ENCODE measurements at regions not wholly inside any gene's neighbourhood (a gene's known extent, or its start where the extent isn't known, plus 50 kb on each side); places are given as distances from the start of the nearest gene placed in this dataset.

GRCh38 chr7:3243680-3244079 lies 57.4 kb upstream of the SDK1 start:
- CTCF ChIA-PET, result interaction anchor here (0.6 to 2.4 kb wide), 2 partner anchors 58 to 347 kb away, joined by 3 to 12 read pairs; partner anchors contain the start of gene SDK1
- Histone ChIP-seq H3K27me3 (ENCODE audit: insufficient read depth) (no peaks in the 10 kb centered on the region), H3K9me2 (no peaks in the 10 kb centered on the region), H3F3A (replicated peaks; ENCODE audit: insufficient read depth) (no peaks in the 10 kb centered on the region), H3K4me1 (ENCODE audit: control insufficient read depth in 1 of 2, insufficient read depth in 2 of 2, low read depth in 1 of 2, low read length in 1 of 2) (peaks cover 0 to 37% of the 10 kb centered on the region in 2 experiments; a peak in 2 of 4 replicates), H3K9ac (no peak overlapping the region), H4K20me1 (ENCODE audit: insufficient read depth) (no peaks in the 10 kb centered on the region), H3K27ac (ENCODE audit: low read depth in 2 of 2, low read length in 1 of 2) (peak overlapping the region in 1 of 2 experiments; percentile 92; a peak in 2 of 4 replicates), H2AFZ (ENCODE audit: low read depth) (no peak overlapping the region), H3K79me2 (ENCODE audit: insufficient read depth) (no peaks in the 10 kb centered on the region), H3K4me3 (ENCODE audit: low read depth in 2 of 2, low read length in 1 of 2) (no peak overlapping the region), H3K4me2 (no peak overlapping the region), H3K9me3 (peaks cover 7% of the 10 kb centered on the region; the same call in 1 of the 2 replicates), H3K36me3 (replicated peaks in 1 of 2; ENCODE audit: control insufficient read depth in 1 of 2, insufficient read depth in 2 of 2, low read length in 1 of 2) (no peaks in the 10 kb centered on the region)
- TF ChIP-seq RXRA (IDR thresholded peaks at IDR 0.05; ENCODE audit: borderline replicate concordance, low read depth), result no peak
- TF ChIP-seq TAF1 (IDR thresholded peaks at IDR 0.05; ENCODE audit: borderline replicate concordance, low read depth, low read length), result no peak
- no peak for TF ChIP-seq MXI1 (IDR thresholded peaks at IDR 0.05; ENCODE audit: low read depth, low read length)
- no peak for TF ChIP-seq SIN3A (IDR thresholded peaks at IDR 0.05; ENCODE audit: borderline replicate concordance, low read depth, low read length)
- no peak for TF ChIP-seq TCF12 (IDR thresholded peaks at IDR 0.05)
- TF ChIP-seq REST (IDR thresholded peaks at IDR 0.05; ENCODE audit: low read depth, low read length), result no peak
- no peak for TF ChIP-seq USF1 (IDR thresholded peaks at IDR 0.05; ENCODE audit: borderline replicate concordance, low read depth)
- no peak for TF ChIP-seq FOXJ3 (CRISPR knock-in tag; IDR thresholded peaks at IDR 0.05)
- TF ChIP-seq YY1 (IDR thresholded peaks at IDR 0.05; ENCODE audit: low read depth), result no peak
- 70% methylated on average over 15 of the region's 15 CpGs for WGBS (ENCODE audit: low lambda C conversion rate)
- POLR2A ChIA-PET, result interaction anchor here (0.5 to 1.6 kb wide), 3 partner anchors 57 to 173 kb away, joined by 3 read pairs; partner anchors contain the start of gene SDK1
- DNase-seq, result no peak

GRCh38 chr7:3244241-3244814 lies 56.7 kb upstream of the SDK1 start:
- 10% methylated on average over 7 of the region's 7 CpGs for WGBS (ENCODE audit: low lambda C conversion rate)
- peaks cover 0 to 35% of the 10 kb centered on the region in 2 experiments; a peak in 2 of 4 replicates for H3K4me1 ChIP-seq (ENCODE audit: control insufficient read depth in 1 of 2, insufficient read depth in 2 of 2, low read depth in 1 of 2, low read length in 1 of 2)
- H3K9me2 ChIP-seq, result no peaks in the 10 kb centered on the region
- peaks cover 7% of the 10 kb centered on the region; the same call in 1 of the 2 replicates for H3K9me3 ChIP-seq
- H3K4me3 ChIP-seq (ENCODE audit: low read depth in 2 of 2, low read length in 1 of 2), result no peak overlapping the region
- peak; percentile 60; the same call in 1 of the 2 replicates for TF ChIP-seq MXI1 (IDR thresholded peaks at IDR 0.05; ENCODE audit: low read depth, low read length)
- TF ChIP-seq GATA2 (CRISPR knock-in tag; IDR thresholded peaks at IDR 0.05), result peak; percentile 99
- peak; percentile 98 for TF ChIP-seq RCOR1 (IDR thresholded peaks at IDR 0.05; ENCODE audit: low read length)
- peak; percentile 95 for TF ChIP-seq CHD2 (IDR thresholded peaks at IDR 0.05; ENCODE audit: low read length, partially characterized antibody)
- TF ChIP-seq MAX (IDR thresholded peaks at IDR 0.05; ENCODE audit: low read depth), result no peak
- peak; percentile 86 for TF ChIP-seq FOXJ3 (CRISPR knock-in tag; IDR thresholded peaks at IDR 0.05)
- no peak for TF ChIP-seq PBX3 (IDR thresholded peaks at IDR 0.05)
- no peak for TF ChIP-seq FOSL2 (IDR thresholded peaks at IDR 0.05; ENCODE audit: borderline replicate concordance, low read depth)
- no peak for TF ChIP-seq IRF3 (IDR thresholded peaks at IDR 0.05; ENCODE audit: low read depth, low read length)
- TF ChIP-seq EP300 (IDR thresholded peaks at IDR 0.05; ENCODE audit: borderline replicate concordance in 1 of 2, low read depth in 1 of 2, low read length in 1 of 2), result peak in 1 of 2 experiments; percentile 94; a peak in 2 of 4 replicates
- TF ChIP-seq FOXM1 (IDR thresholded peaks at IDR 0.05; ENCODE audit: low read depth), result no peak
- TF ChIP-seq TEAD4 (IDR thresholded peaks at IDR 0.05; ENCODE audit: borderline replicate concordance, insufficient read depth), result no peak
- peak; percentile 30; the same call in 1 of the 2 replicates for TF ChIP-seq RAD21 (IDR thresholded peaks at IDR 0.05; ENCODE audit: low read length)
- CTCF ChIA-PET, result interaction anchor here (1.3 to 2.4 kb wide), 2 partner anchors 57 to 380 kb away, joined by 3 to 12 read pairs; partner anchors contain the start of gene SDK1
- H3K9ac ChIP-seq, result no peak overlapping the region
- peak; percentile 83 for DNase-seq
- POLR2A ChIA-PET, result interaction anchor here (0.6 to 1.6 kb wide), 5 partner anchors 56 to 377 kb away, joined by 3 read pairs; partner anchors contain the start of gene SDK1
- no peak overlapping the region for H3K4me2 ChIP-seq
- no peaks in the 10 kb centered on the region for H4K20me1 ChIP-seq (ENCODE audit: insufficient read depth)
- no peaks in the 10 kb centered on the region for H3K36me3 ChIP-seq (replicated peaks in 1 of 2; ENCODE audit: control insufficient read depth in 1 of 2, insufficient read depth in 2 of 2, low read length in 1 of 2)
- H3K27me3 ChIP-seq (ENCODE audit: insufficient read depth), result no peaks in the 10 kb centered on the region
- H3F3A ChIP-seq (replicated peaks; ENCODE audit: insufficient read depth), result no peaks in the 10 kb centered on the region
- H3K27ac ChIP-seq (ENCODE audit: low read depth in 2 of 2, low read length in 1 of 2), result peak overlapping the region in 1 of 2 experiments; percentile 92; a peak in 2 of 4 replicates
- no peak overlapping the region for H2AFZ ChIP-seq (ENCODE audit: low read depth)
- no peaks in the 10 kb centered on the region for H3K79me2 ChIP-seq (ENCODE audit: insufficient read depth)
